DMS114 treated with DMSO at 0.1 percent for 48 hours (cell line): ENCODE measurements at regions not wholly inside any gene's neighbourhood (a gene's known extent, or its start where the extent isn't known, plus 50 kb on each side); places are given as distances from the start of the nearest gene placed in this dataset.

Experiments used
- DNase-seq: peaks from one replicate; lab custom pipeline; 2025; ENCODE audit not compliant: unreplicated experiment; lab: John Stamatoyannopoulos, UW

GRCh38 chr1:163875200-163875926, 553.6 kb downstream of the NUF2 start:
- no peak for DNase-seq

- DNase-seq = no peak
These were observed 554.2 kb downstream of the NUF2 start for GRCh38 chr1:163875927-163876320.

- DNase-seq = no peak
These were observed 554.8 kb downstream of the NUF2 start for GRCh38 chr1:163876546-163876945.

- no peak for DNase-seq
These were observed 555.3 kb downstream of the NUF2 start for GRCh38 chr1:163877016-163877415.

- DNase-seq = no peak
These were observed 563.8 kb downstream of the NUF2 start for GRCh38 chr1:163885510-163885909.

GRCh38 chr1:163896001-163896400, 574.2 kb downstream of the NUF2 start:
- DNase-seq = no peak

- no peak for DNase-seq
These were observed 575.8 kb downstream of the NUF2 start for GRCh38 chr1:163897412-163898155.

GRCh38 chr1:163906283-163906682, 584.5 kb downstream of the NUF2 start:
- no peak for DNase-seq

- DNase-seq = no peak
These were observed 590.6 kb downstream of the NUF2 start for GRCh38 chr1:163912170-163912884.

- no peak for DNase-seq
These were observed 593.1 kb downstream of the NUF2 start for GRCh38 chr1:163914785-163915413.

GRCh38 chr1:163922743-163923201, 601.0 kb downstream of the NUF2 start:
- DNase-seq = no peak

GRCh38 chr1:163924041-163924440, 602.3 kb downstream of the NUF2 start:
- no peak for DNase-seq

- no peak for DNase-seq
These were observed 605.7 kb downstream of the NUF2 start for GRCh38 chr1:163927493-163927892.

GRCh38 chr1:163928069-163928468, 606.3 kb downstream of the NUF2 start:
- no peak for DNase-seq

GRCh38 chr1:163928651-163929050, 606.9 kb downstream of the NUF2 start:
- no peak for DNase-seq

- no peak for DNase-seq
These were observed 611.1 kb downstream of the NUF2 start for GRCh38 chr1:163932901-163933300.

- no peak for DNase-seq
These were observed 611.7 kb downstream of the NUF2 start for GRCh38 chr1:163933437-163933836.

- DNase-seq = no peak
These were observed 614.1 kb downstream of the NUF2 start for GRCh38 chr1:163935738-163936374.

GRCh38 chr1:163959622-163960021, 599.4 kb upstream of the PBX1 start:
- DNase-seq = no peak

GRCh38 chr1:163970151-163970550, 588.8 kb upstream of the PBX1 start:
- no peak for DNase-seq

GRCh38 chr1:163970699-163971098, 588.3 kb upstream of the PBX1 start:
- no peak for DNase-seq
